Astrocyte (in vitro differentiated cells and primary cell): ENCODE measurements at regions not wholly inside any gene's neighbourhood (a gene's known extent, or its start where the extent isn't known, plus 50 kb on each side); places are given as distances from the start of the nearest gene placed in this dataset.

Source experiments
- DNase-seq: peaks from one replicate; pipeline ENCODE4 v3.0.0-alpha.2; 2010; ENCODE audit warnings: low read depth
- FAIRE-seq: peaks from 2 replicates; lab custom pipeline; 2011; peaks lifted over from hg19 to GRCh38; lab: Jason Lieb, UNC
- H2AFZ ChIP-seq: 2 replicates; pipeline ENCODE4 v1.6.0; 2012; ENCODE audit warnings: low read depth, low read length, inconsistent platforms
- H3K27ac ChIP-seq: 2 replicates; pipeline ENCODE4 v1.5.1; 2011; ENCODE audit warnings: low read depth, low read length, inconsistent platforms
- H3K27me3 ChIP-seq: 2 replicates; pipeline ENCODE4 v1.6.0; 2011; ENCODE audit warnings: low read length, inconsistent platforms; ENCODE audit not compliant: insufficient read depth
- H3K36me3 ChIP-seq: 2 replicates; pipeline ENCODE4 v1.5.1; 2011; ENCODE audit warnings: low read length, inconsistent platforms; ENCODE audit not compliant: insufficient read depth
- H3K4me1 ChIP-seq: 2 replicates; pipeline ENCODE4 v1.5.1; 2011; ENCODE audit warnings: low read length, inconsistent platforms; ENCODE audit not compliant: insufficient read depth
- H3K4me2 ChIP-seq: 2 replicates; pipeline ENCODE4 v1.6.0; 2012; ENCODE audit warnings: low read length, inconsistent platforms
- H3K4me3 ChIP-seq: 2 replicates; pipeline ENCODE4 v1.5.1; 2011; ENCODE audit warnings: low read depth, mild to moderate bottlenecking, low read length, inconsistent platforms; ENCODE audit not compliant: insufficient read depth
- H3K79me2 ChIP-seq: 2 replicates; pipeline ENCODE4 v1.6.0; 2012; ENCODE audit warnings: mild to moderate bottlenecking, low read length, inconsistent platforms; ENCODE audit not compliant: insufficient read depth
- H3K9ac ChIP-seq: 2 replicates; pipeline ENCODE4 v1.6.0; 2012; ENCODE audit warnings: mild to moderate bottlenecking, low read length, inconsistent platforms
- H3K9me3 ChIP-seq: 2 replicates; pipeline ENCODE4 v1.5.1; 2012; ENCODE audit warnings: low read depth, mild to moderate bottlenecking, low read length, inconsistent platforms; ENCODE audit not compliant: insufficient read depth
- H4K20me1 ChIP-seq: 2 replicates; pipeline ENCODE4 v1.6.0; 2012; ENCODE audit warnings: low read length, inconsistent platforms; ENCODE audit not compliant: insufficient read depth
- H3K27ac Mint-ChIP-seq: one replicate; pipeline ENCODE4 v1.8.0; 2021; ENCODE audit warnings: mild to moderate bottlenecking, mixed read lengths; ENCODE audit not compliant: unreplicated experiment
- H3K27me3 Mint-ChIP-seq: one replicate; pipeline ENCODE4 v1.8.0; 2021; ENCODE audit warnings: low read depth, mixed read lengths; ENCODE audit not compliant: unreplicated experiment
- H3K36me3 Mint-ChIP-seq: one replicate; pipeline ENCODE4 v1.8.0; 2021; ENCODE audit warnings: low read depth, mixed read lengths; ENCODE audit not compliant: unreplicated experiment
- H3K4me1 Mint-ChIP-seq: one replicate; pipeline ENCODE4 v1.8.0; 2021; ENCODE audit warnings: low read depth, mixed read lengths; ENCODE audit not compliant: unreplicated experiment
- H3K4me3 Mint-ChIP-seq: one replicate; pipeline ENCODE4 v1.8.0; 2021; ENCODE audit warnings: mild to moderate bottlenecking, moderate library complexity, mixed read lengths; ENCODE audit not compliant: unreplicated experiment
- H3K9me3 Mint-ChIP-seq: one replicate; pipeline ENCODE4 v1.8.0; 2021; ENCODE audit warnings: mild to moderate bottlenecking, mixed read lengths; ENCODE audit not compliant: unreplicated experiment
- EZH2 ChIP-seq: IDR thresholded peaks from 2 replicates; pipeline ENCODE4 v1.6.1; 2012; ENCODE audit warnings: mild to moderate bottlenecking, low read length, inconsistent platforms; ENCODE audit not compliant: insufficient read depth
- TF ChIP-seq, protein P1 (sequence below): IDR thresholded peaks from 2 replicates; pipeline ENCODE4 v1.5.1; 2011; ENCODE audit warnings: low read depth, mild to moderate bottlenecking, inconsistent platforms, low read length, moderate library complexity; ENCODE audit not compliant: insufficient read depth

DNA sequence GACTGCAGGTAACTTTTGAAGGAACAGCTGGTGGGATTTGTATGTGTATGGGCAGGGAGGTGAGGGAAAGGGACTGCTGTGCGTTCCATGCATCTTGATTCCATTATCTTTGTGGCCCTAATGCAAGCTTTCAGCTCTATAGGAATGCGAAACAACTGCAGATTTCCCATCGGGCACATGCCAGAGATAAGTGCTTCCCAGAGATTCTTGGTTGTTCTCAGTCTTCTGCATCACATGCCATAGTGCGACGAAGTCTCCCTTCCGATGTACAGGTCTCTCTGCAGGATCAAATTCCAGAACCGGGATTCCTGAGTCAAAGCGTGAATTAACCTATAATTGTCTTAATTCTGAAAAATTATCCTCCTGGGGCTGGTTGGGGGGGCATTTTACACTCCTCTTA is 72.6 kb upstream of the NSMCE3 start:
- no peaks in the 10 kb centered on the region for H3K9me3 ChIP-seq
- FAIRE-seq, result no peak

DNA sequence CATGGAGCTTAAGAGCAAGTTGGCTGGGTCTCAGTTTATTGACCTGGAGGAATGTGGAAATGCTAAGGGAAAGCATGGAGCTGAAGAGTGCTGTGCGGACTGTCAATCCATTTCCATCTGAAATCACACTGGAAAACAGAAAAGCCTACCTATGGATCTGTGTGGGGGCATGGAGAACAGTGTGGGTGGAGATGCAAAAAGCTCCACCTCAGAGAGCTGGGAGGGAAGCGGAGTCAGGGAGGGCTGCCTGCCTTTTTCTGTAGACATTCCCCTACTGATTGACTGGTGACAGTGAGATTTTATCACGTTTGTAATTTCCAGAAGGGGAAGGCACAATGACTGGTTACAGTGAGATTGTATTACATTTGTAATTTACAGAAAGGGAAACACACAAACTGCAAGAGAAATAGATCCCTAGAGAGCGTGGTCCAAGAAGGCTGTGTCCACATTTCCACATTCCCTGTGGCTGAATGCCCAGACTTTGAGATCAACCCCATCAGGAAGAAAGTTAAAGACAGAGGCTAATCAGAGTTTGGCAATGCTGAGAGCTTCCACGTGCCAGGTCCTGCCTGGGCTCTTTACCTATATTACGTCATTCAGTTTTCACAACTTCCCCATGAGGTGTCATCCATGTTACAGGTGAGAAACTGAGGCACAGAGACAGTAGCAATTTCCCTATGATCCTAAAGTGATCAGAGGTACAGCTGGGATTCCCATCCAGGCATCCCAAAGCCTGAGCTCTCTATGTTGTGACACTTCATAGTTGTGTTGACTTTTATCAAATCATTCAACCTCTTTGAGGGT is 67.7 kb upstream of the NSMCE3 start:
- no peak overlapping the region for H3K27ac ChIP-seq
- Mint-ChIP-seq H3K27ac (no peak overlapping the region), H3K36me3 (peaks cover 4% of the 10 kb centered on the region), H3K4me3 (no peak overlapping the region), H3K9me3 (peaks cover 2% of the 10 kb centered on the region), H3K4me1 (peaks cover 10% of the 10 kb centered on the region), H3K27me3 (peaks cover 13% of the 10 kb centered on the region)
- FAIRE-seq (no peak), DNase-seq (no peak)
- no peaks in the 10 kb centered on the region for H3K27me3 ChIP-seq
- H3K4me1 ChIP-seq, result no peaks in the 10 kb centered on the region
- H4K20me1 ChIP-seq, result no peaks in the 10 kb centered on the region
- no peaks in the 10 kb centered on the region for H3K79me2 ChIP-seq
- no peaks in the 10 kb centered on the region for H3K9me3 ChIP-seq
- H3K9ac ChIP-seq, result no peak overlapping the region
- no peak overlapping the region for H3K4me3 ChIP-seq
- H3K4me2 ChIP-seq, result no peak overlapping the region
- TF ChIP-seq EZH2, result no peak
- TF ChIP-seq, protein P1, sequence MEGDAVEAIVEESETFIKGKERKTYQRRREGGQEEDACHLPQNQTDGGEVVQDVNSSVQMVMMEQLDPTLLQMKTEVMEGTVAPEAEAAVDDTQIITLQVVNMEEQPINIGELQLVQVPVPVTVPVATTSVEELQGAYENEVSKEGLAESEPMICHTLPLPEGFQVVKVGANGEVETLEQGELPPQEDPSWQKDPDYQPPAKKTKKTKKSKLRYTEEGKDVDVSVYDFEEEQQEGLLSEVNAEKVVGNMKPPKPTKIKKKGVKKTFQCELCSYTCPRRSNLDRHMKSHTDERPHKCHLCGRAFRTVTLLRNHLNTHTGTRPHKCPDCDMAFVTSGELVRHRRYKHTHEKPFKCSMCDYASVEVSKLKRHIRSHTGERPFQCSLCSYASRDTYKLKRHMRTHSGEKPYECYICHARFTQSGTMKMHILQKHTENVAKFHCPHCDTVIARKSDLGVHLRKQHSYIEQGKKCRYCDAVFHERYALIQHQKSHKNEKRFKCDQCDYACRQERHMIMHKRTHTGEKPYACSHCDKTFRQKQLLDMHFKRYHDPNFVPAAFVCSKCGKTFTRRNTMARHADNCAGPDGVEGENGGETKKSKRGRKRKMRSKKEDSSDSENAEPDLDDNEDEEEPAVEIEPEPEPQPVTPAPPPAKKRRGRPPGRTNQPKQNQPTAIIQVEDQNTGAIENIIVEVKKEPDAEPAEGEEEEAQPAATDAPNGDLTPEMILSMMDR, result no peak
- no peaks in the 10 kb centered on the region for H3K36me3 ChIP-seq
- H2AFZ ChIP-seq, result no peak overlapping the region

More for the DNA sequence above, 72.6 kb upstream of the NSMCE3 start:
- H3K9me3 Mint-ChIP-seq, result peaks cover 2% of the 10 kb centered on the region
- Histone ChIP-seq H3K27me3 (no peaks in the 10 kb centered on the region), H3K4me3 (no peak overlapping the region), H3K27ac (no peak overlapping the region), H3K9ac (no peak overlapping the region), H3K4me1 (no peaks in the 10 kb centered on the region), H3K79me2 (no peaks in the 10 kb centered on the region), H3K36me3 (no peaks in the 10 kb centered on the region), H2AFZ (no peak overlapping the region), H4K20me1 (no peaks in the 10 kb centered on the region), H3K4me2 (no peak overlapping the region)
- no peak overlapping the region for H3K4me3 Mint-ChIP-seq
- no peak overlapping the region for H3K27ac Mint-ChIP-seq
- H3K27me3 Mint-ChIP-seq, result peaks cover 4% of the 10 kb centered on the region
- TF ChIP-seq, protein P1, result no peak
- no peak for TF ChIP-seq EZH2
- peaks cover 10% of the 10 kb centered on the region for H3K4me1 Mint-ChIP-seq
- H3K36me3 Mint-ChIP-seq, result no peaks in the 10 kb centered on the region
- DNase-seq, result no peak

DNA sequence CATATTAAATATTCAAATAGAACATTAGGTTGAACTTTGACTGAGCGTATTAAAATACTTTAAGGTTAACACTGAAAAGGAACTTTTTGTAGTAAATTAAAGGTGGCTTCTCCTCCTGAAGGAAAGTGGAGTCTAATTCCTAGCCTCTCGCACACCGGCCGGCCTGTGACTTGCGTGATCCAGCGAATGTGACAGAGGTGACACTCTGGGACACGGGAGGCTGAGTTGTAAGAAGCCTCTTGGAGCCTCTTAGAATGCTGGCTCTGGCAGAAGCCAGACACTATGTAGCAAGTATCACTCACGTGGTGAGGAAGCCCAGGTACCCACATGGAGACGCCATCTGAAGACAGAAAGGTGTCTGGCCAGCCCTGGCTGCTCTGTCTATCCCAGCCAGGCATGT is 64.9 kb upstream of the NSMCE3 start:
- H3K27ac Mint-ChIP-seq, result no peak overlapping the region

More for the DNA sequence above, 64.9 kb upstream of the NSMCE3 start:
- TF ChIP-seq EZH2, result no peak
- TF ChIP-seq, protein P1, result no peak
- no peak overlapping the region for H3K4me3 ChIP-seq
- H3K9me3 Mint-ChIP-seq, result peaks cover 2% of the 10 kb centered on the region
- FAIRE-seq (no peak), DNase-seq (no peak)
- no peak overlapping the region for H2AFZ ChIP-seq
- no peak overlapping the region for H3K4me3 Mint-ChIP-seq
- no peaks in the 10 kb centered on the region for H3K9me3 ChIP-seq
- no peaks in the 10 kb centered on the region for H4K20me1 ChIP-seq
- H3K36me3 ChIP-seq, result no peaks in the 10 kb centered on the region
- no peaks in the 10 kb centered on the region for H3K4me1 ChIP-seq
- no peak overlapping the region for H3K9ac ChIP-seq
- peaks cover 12% of the 10 kb centered on the region for H3K27me3 Mint-ChIP-seq
- H3K4me2 ChIP-seq, result no peak overlapping the region
- H3K79me2 ChIP-seq, result no peaks in the 10 kb centered on the region
- H3K27me3 ChIP-seq, result no peaks in the 10 kb centered on the region
- H3K4me1 Mint-ChIP-seq, result peaks cover 16% of the 10 kb centered on the region
- no peak overlapping the region for H3K27ac ChIP-seq
- peaks cover 4% of the 10 kb centered on the region for H3K36me3 Mint-ChIP-seq
